B cell (primary cell): ENCODE measurements at regions not wholly inside any gene's neighbourhood (a gene's known extent, or its start where the extent isn't known, plus 50 kb on each side); places are given as distances from the start of the nearest gene placed in this dataset.

ENCODE experiments used
- CTCF ChIP-seq: fragments of 200-600 bp; IDR thresholded peaks from one replicate; pipeline ENCODE4 v1.8.0; 2022; ENCODE audit warnings: antibody characterized with exemption, mild to moderate bottlenecking
- EZH2 ChIP-seq: IDR thresholded peaks from 2 replicates; pipeline ENCODE4 v1.6.1; 2012; ENCODE audit warnings: borderline replicate concordance, low read depth, mild to moderate bottlenecking, moderate library complexity, low read length; ENCODE audit not compliant: insufficient read depth, poor library complexity, severe bottlenecking

- no peak for TF ChIP-seq CTCF
- no peak for TF ChIP-seq EZH2
Observed at GRCh38 chr6:81237226-81237625, 515.3 kb downstream of the TENT5A start.
